ENCODE measurements at regions not wholly inside any gene's neighbourhood (a gene's known extent, or its start where the extent isn't known, plus 50 kb on each side); places are given as distances from the start of the nearest gene placed in this dataset.

DNA sequence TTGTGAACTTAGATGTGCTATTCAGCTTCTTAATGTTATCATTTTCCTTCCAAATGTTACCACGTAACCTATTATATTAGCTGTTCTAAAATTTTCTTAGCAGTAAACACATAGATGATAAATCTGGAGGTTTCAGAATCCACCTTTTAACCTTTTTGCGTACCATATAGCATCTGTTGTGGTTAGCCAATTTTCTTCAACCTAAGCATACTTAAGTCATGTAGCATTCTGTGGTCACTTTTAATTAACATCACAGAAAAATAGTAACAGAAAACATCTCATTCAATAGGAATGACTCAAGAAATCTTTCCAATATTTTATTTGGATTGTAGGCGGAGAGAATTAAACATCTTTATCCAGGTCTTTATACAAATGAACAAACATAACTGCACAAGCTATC, 1465.3 kb upstream of the GBE1 start:
- TF ChIP-seq, protein P1, sequence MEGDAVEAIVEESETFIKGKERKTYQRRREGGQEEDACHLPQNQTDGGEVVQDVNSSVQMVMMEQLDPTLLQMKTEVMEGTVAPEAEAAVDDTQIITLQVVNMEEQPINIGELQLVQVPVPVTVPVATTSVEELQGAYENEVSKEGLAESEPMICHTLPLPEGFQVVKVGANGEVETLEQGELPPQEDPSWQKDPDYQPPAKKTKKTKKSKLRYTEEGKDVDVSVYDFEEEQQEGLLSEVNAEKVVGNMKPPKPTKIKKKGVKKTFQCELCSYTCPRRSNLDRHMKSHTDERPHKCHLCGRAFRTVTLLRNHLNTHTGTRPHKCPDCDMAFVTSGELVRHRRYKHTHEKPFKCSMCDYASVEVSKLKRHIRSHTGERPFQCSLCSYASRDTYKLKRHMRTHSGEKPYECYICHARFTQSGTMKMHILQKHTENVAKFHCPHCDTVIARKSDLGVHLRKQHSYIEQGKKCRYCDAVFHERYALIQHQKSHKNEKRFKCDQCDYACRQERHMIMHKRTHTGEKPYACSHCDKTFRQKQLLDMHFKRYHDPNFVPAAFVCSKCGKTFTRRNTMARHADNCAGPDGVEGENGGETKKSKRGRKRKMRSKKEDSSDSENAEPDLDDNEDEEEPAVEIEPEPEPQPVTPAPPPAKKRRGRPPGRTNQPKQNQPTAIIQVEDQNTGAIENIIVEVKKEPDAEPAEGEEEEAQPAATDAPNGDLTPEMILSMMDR (optimal IDR thresholded peaks at IDR 0.05 in 1 of 3, IDR thresholded peaks at IDR 0.05 in 1 of 3, conservative IDR thresholded peaks at IDR 0.05 in 1 of 3; ENCODE audit: extremely low read depth in 1 of 3, insufficient read depth in 2 of 3, low read length in 3 of 3) = no peak
- no peak for TF ChIP-seq EZH2 (IDR thresholded peaks at IDR 0.05; ENCODE audit: low read length)

Data from keratinocyte (primary cell).